ENCODE measurements at regions not wholly inside any gene's neighbourhood (a gene's known extent, or its start where the extent isn't known, plus 50 kb on each side); places are given as distances from the start of the nearest gene placed in this dataset.
A peak's percentile ranks its signal among the peaks of the same experiment; 100 is the strongest.

- H3K27ac ChIP-seq = no peak overlapping the region
- DNase-seq = no peak
- intact Hi-C loops (cut with DNase I) = no loop called here
- H3K9me3 ChIP-seq (replicated peaks in 1 of 3) = no peaks in the 10 kb centered on the region
- WGBS, 4 donors = 96 to 98% (median 97%) methylated on average over 22 to 44 of the region's 44 CpGs
- TF ChIP-seq POLR2A (IDR thresholded peaks at IDR 0.05) = no peak
- no peak for TF ChIP-seq CTCF (IDR thresholded peaks at IDR 0.05)
- no peaks in the 10 kb centered on the region for H3K36me3 ChIP-seq (replicated peaks in 1 of 2)
- H3K4me1 ChIP-seq (replicated peaks in 1 of 2) = no peaks in the 10 kb centered on the region
- no peak overlapping the region for H3K4me3 ChIP-seq
- no peaks in the 10 kb centered on the region for H3K27me3 ChIP-seq
Measured at GRCh38 chr15:97224191-97224641, 736.3 kb upstream of the ARRDC4 start.

GRCh38 chr15:97234851-97235610, 725.5 kb upstream of the ARRDC4 start:
- peak; percentile 73 to 94 (median 88) for TF ChIP-seq CTCF (IDR thresholded peaks at IDR 0.05)
- TF ChIP-seq POLR2A (IDR thresholded peaks at IDR 0.05) = no peak
- H3K27me3 ChIP-seq = no peaks in the 10 kb centered on the region
- no peak overlapping the region for H3K27ac ChIP-seq
- H3K4me1 ChIP-seq (replicated peaks in 1 of 2) = no peaks in the 10 kb centered on the region
- intact Hi-C loops (cut with DNase I) = loop anchor here (10.0 kb wide), 2 partner anchors 880 to 910 kb away; no protein-coding TSS in a partner anchor
- WGBS, 4 donors = 32 to 34% (median 33%) methylated on average over 9 of the region's 9 CpGs
- no peaks in the 10 kb centered on the region for H3K9me3 ChIP-seq (replicated peaks in 1 of 3)
- H3K36me3 ChIP-seq (replicated peaks in 1 of 2) = no peaks in the 10 kb centered on the region
- peak overlapping the region in 1 of 4 donors; percentile 27 for H3K4me3 ChIP-seq
- peak; percentile 46 to 80 (median 58) for DNase-seq

GRCh38 chr15:97235611-97235985, 724.9 kb upstream of the ARRDC4 start:
- intact Hi-C loops (cut with DNase I) = loop anchor here (10.0 kb wide), 2 partner anchors 881 to 911 kb away; no protein-coding TSS in a partner anchor

More at GRCh38 chr15:97235611-97235985, 724.9 kb upstream of the ARRDC4 start:
- Histone ChIP-seq H3K27ac (no peak overlapping the region), H3K27me3 (no peaks in the 10 kb centered on the region), H3K4me3 (peak overlapping the region in 1 of 4 donors; percentile 27), H3K4me1 (replicated peaks in 1 of 2) (no peaks in the 10 kb centered on the region), H3K36me3 (replicated peaks in 1 of 2) (no peaks in the 10 kb centered on the region), H3K9me3 (replicated peaks in 1 of 3) (no peaks in the 10 kb centered on the region)
- 14 to 20% (median 19%) methylated on average over 7 of the region's 7 CpGs for WGBS, 4 donors
- DNase-seq = no peak
- TF ChIP-seq POLR2A (IDR thresholded peaks at IDR 0.05) (no peak), CTCF (IDR thresholded peaks at IDR 0.05) (peak in 1 of 6 experiments; percentile 7)
